ENCODE measurements at regions not wholly inside any gene's neighbourhood (a gene's known extent, or its start where the extent isn't known, plus 50 kb on each side); places are given as distances from the start of the nearest gene placed in this dataset.

DNA sequence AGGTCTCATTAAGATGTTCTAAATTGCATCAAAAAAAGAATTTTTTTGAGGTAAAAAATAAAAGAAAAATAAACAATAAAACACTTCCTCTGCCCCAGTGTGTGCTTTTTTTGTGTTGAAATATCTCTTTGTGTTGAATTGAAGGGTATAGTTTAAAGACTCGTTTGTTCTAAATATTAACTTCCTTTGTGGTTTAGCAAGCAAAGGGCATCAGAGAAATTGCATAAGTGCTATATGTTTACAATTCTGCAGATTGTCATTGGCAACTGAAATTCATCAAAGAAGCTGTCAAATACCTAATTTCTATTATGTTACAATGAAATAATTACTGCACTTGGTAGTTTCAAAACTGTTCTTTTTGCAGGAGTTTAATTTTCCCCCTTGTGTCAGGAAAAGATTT is 260.5 kb downstream of the DKK2 start:
- Histone ChIP-seq H4K20me1 (replicated peaks; ENCODE audit: insufficient read depth) (no peaks in the 10 kb centered on the region), H3K9me2 (ENCODE audit: insufficient read depth) (peaks cover 15% of the 10 kb centered on the region), H3K27ac (ENCODE audit: low read depth) (no peak overlapping the region), H3K4me1 (ENCODE audit: insufficient read depth) (no peaks in the 10 kb centered on the region), H3F3A (replicated peaks; ENCODE audit: low read depth) (no peaks in the 10 kb centered on the region), H3K4me3 (no peak overlapping the region), H3K36me3 (ENCODE audit: insufficient read depth) (no peaks in the 10 kb centered on the region), H3K4me2 (no peak overlapping the region), H3K27me3 (ENCODE audit: insufficient read depth) (no peaks in the 10 kb centered on the region), H2AFZ (no peak overlapping the region), H3K79me2 (replicated peaks; ENCODE audit: insufficient read depth) (no peaks in the 10 kb centered on the region)
- no peak overlapping the region for H3K27ac Mint-ChIP-seq
- no peaks in the 10 kb centered on the region for H3K27me3 Mint-ChIP-seq (ENCODE audit: insufficient read depth, low read depth, poor library complexity)
- no peak for TF ChIP-seq EZH2phosphoT487 (IDR thresholded peaks at IDR 0.05; ENCODE audit: unreplicated experiment)
- no peak for TF ChIP-seq STAT1 (IDR thresholded peaks at IDR 0.05; ENCODE audit: unreplicated experiment)
- no peak for TF ChIP-seq ZNF331 (CRISPR knock-in tag; IDR thresholded peaks at IDR 0.05; ENCODE audit: low read depth)
- TF ChIP-seq NANOG (IDR thresholded peaks at IDR 0.05; ENCODE audit: borderline replicate concordance) = no peak
- TF ChIP-seq, protein P1, sequence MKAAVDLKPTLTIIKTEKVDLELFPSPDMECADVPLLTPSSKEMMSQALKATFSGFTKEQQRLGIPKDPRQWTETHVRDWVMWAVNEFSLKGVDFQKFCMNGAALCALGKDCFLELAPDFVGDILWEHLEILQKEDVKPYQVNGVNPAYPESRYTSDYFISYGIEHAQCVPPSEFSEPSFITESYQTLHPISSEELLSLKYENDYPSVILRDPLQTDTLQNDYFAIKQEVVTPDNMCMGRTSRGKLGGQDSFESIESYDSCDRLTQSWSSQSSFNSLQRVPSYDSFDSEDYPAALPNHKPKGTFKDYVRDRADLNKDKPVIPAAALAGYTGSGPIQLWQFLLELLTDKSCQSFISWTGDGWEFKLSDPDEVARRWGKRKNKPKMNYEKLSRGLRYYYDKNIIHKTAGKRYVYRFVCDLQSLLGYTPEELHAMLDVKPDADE (IDR thresholded peaks at IDR 0.05) = no peak
- no peak for TF ChIP-seq CREB1 (CRISPR knock-in tag; IDR thresholded peaks at IDR 0.05; ENCODE audit: low read depth)
- TF ChIP-seq, protein P2, sequence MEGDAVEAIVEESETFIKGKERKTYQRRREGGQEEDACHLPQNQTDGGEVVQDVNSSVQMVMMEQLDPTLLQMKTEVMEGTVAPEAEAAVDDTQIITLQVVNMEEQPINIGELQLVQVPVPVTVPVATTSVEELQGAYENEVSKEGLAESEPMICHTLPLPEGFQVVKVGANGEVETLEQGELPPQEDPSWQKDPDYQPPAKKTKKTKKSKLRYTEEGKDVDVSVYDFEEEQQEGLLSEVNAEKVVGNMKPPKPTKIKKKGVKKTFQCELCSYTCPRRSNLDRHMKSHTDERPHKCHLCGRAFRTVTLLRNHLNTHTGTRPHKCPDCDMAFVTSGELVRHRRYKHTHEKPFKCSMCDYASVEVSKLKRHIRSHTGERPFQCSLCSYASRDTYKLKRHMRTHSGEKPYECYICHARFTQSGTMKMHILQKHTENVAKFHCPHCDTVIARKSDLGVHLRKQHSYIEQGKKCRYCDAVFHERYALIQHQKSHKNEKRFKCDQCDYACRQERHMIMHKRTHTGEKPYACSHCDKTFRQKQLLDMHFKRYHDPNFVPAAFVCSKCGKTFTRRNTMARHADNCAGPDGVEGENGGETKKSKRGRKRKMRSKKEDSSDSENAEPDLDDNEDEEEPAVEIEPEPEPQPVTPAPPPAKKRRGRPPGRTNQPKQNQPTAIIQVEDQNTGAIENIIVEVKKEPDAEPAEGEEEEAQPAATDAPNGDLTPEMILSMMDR (conservative IDR thresholded peaks at IDR 0.05; ENCODE audit: low read depth in 2 of 2) = no peak
- TF ChIP-seq, protein P3, sequence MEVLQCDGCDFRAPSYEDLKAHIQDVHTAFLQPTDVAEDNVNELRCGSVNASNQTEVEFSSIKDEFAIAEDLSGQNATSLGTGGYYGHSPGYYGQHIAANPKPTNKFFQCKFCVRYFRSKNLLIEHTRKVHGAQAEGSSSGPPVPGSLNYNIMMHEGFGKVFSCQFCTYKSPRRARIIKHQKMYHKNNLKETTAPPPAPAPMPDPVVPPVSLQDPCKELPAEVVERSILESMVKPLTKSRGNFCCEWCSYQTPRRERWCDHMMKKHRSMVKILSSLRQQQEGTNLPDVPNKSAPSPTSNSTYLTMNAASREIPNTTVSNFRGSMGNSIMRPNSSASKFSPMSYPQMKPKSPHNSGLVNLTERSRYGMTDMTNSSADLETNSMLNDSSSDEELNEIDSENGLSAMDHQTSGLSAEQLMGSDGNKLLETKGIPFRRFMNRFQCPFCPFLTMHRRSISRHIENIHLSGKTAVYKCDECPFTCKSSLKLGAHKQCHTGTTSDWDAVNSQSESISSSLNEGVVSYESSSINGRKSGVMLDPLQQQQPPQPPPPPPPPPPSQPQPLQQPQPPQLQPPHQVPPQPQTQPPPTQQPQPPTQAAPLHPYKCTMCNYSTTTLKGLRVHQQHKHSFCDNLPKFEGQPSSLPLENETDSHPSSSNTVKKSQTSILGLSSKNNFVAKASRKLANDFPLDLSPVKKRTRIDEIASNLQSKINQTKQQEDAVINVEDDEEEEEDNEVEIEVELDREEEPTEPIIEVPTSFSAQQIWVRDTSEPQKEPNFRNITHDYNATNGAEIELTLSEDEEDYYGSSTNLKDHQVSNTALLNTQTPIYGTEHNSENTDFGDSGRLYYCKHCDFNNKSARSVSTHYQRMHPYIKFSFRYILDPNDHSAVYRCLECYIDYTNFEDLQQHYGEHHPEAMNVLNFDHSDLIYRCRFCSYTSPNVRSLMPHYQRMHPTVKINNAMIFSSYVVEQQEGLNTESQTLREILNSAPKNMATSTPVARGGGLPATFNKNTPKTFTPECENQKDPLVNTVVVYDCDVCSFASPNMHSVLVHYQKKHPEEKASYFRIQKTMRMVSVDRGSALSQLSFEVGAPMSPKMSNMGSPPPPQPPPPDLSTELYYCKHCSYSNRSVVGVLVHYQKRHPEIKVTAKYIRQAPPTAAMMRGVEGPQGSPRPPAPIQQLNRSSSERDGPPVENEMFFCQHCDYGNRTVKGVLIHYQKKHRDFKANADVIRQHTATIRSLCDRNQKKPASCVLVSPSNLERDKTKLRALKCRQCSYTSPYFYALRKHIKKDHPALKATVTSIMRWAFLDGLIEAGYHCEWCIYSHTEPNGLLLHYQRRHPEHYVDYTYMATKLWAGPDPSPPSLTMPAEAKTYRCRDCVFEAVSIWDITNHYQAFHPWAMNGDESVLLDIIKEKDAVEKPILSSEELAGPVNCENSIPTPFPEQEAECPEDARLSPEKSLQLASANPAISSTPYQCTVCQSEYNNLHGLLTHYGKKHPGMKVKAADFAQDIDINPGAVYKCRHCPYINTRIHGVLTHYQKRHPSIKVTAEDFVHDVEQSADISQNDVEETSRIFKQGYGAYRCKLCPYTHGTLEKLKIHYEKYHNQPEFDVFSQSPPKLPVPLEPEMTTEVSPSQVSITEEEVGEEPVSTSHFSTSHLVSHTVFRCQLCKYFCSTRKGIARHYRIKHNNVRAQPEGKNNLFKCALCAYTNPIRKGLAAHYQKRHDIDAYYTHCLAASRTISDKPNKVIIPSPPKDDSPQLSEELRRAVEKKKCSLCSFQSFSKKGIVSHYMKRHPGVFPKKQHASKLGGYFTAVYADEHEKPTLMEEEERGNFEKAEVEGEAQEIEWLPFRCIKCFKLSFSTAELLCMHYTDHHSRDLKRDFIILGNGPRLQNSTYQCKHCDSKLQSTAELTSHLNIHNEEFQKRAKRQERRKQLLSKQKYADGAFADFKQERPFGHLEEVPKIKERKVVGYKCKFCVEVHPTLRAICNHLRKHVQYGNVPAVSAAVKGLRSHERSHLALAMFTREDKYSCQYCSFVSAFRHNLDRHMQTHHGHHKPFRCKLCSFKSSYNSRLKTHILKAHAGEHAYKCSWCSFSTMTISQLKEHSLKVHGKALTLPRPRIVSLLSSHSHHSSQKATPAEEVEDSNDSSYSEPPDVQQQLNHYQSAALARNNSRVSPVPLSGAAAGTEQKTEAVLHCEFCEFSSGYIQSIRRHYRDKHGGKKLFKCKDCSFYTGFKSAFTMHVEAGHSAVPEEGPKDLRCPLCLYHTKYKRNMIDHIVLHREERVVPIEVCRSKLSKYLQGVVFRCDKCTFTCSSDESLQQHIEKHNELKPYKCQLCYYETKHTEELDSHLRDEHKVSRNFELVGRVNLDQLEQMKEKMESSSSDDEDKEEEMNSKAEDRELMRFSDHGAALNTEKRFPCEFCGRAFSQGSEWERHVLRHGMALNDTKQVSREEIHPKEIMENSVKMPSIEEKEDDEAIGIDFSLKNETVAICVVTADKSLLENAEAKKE (CRISPR knock-in tag; IDR thresholded peaks at IDR 0.05) = no peak
- TF ChIP-seq EZH2 (IDR thresholded peaks at IDR 0.05; ENCODE audit: low read depth, unreplicated experiment) = no peak
- TF ChIP-seq ZNF114 (CRISPR knock-in tag; IDR thresholded peaks at IDR 0.05) = no peak
- TF ChIP-seq, protein P4, sequence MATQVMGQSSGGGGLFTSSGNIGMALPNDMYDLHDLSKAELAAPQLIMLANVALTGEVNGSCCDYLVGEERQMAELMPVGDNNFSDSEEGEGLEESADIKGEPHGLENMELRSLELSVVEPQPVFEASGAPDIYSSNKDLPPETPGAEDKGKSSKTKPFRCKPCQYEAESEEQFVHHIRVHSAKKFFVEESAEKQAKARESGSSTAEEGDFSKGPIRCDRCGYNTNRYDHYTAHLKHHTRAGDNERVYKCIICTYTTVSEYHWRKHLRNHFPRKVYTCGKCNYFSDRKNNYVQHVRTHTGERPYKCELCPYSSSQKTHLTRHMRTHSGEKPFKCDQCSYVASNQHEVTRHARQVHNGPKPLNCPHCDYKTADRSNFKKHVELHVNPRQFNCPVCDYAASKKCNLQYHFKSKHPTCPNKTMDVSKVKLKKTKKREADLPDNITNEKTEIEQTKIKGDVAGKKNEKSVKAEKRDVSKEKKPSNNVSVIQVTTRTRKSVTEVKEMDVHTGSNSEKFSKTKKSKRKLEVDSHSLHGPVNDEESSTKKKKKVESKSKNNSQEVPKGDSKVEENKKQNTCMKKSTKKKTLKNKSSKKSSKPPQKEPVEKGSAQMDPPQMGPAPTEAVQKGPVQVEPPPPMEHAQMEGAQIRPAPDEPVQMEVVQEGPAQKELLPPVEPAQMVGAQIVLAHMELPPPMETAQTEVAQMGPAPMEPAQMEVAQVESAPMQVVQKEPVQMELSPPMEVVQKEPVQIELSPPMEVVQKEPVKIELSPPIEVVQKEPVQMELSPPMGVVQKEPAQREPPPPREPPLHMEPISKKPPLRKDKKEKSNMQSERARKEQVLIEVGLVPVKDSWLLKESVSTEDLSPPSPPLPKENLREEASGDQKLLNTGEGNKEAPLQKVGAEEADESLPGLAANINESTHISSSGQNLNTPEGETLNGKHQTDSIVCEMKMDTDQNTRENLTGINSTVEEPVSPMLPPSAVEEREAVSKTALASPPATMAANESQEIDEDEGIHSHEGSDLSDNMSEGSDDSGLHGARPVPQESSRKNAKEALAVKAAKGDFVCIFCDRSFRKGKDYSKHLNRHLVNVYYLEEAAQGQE (IDR thresholded peaks at IDR 0.05; ENCODE audit: unreplicated experiment) = no peak
- TF ChIP-seq POLR2AphosphoS5 (IDR thresholded peaks at IDR 0.05; ENCODE audit: low read depth) = no peak
- no peak for TF ChIP-seq JUNB (IDR thresholded peaks at IDR 0.05; ENCODE audit: unreplicated experiment)
- H3K9me3 Mint-ChIP-seq = no peaks in the 10 kb centered on the region
- no peak overlapping the region for H3K4me3 Mint-ChIP-seq
- no peaks in the 10 kb centered on the region for H3K4me1 Mint-ChIP-seq
- H3K36me3 Mint-ChIP-seq (ENCODE audit: low read depth) = no peaks in the 10 kb centered on the region
- ATAC-seq (no peak), DNase-seq (ENCODE audit: low spot score) (no peak)

All from GM23338 (cell line).